ENCODE measurements at regions not wholly inside any gene's neighbourhood (a gene's known extent, or its start where the extent isn't known, plus 50 kb on each side); places are given as distances from the start of the nearest gene placed in this dataset.
"Not testable (repeated sequence)": the region's sequence is repeated elsewhere in the genome, so short reads cannot be mapped to it uniquely, and the experiment has no call there.

DNA sequence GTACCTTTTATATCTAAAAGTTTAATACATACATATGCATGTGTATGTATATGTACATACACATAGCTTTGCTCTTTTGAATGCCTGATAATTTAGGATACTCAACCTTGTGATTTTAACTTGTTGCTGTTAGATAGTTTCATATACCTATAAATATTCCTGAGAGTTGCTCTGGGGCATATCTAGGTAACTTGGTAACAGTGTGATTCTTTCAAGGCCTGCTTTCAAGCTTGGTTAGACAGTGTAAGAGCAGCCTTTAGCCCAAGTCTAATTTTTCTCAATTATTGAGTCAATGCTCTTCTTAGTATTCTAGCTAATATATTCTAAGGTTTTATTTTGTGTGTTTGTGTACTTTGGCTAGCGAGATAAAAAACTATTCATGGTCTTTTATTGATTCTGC is 762.1 kb upstream of the MIR17HG start:
- no peak for DNase-seq (ENCODE audit: low read depth)

GRCh38 chr13:90591260-90591926 is 756.1 kb upstream of the MIR17HG start:
- no peak for DNase-seq (ENCODE audit: low read depth)

DNA sequence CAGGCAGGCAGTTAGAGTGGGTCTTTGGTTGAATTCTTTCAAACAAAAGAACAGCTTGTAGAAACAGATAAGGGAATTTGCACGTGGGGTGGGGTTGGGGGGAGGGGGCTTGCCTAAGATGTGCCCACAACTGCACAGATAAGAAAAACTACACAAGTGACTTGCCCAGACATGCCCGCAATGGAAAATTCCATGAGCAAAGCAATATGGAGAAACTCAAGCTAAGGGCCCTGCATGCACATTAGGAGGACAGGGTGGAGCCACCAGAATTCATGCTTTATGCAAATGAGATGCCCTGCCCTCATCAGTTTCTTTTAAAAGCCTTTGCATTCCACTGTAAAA is 755.6 kb upstream of the MIR17HG start:
- DNase-seq (ENCODE audit: low read depth): no peak

- DNase-seq (ENCODE audit: low read depth): no peak
Observed at GRCh38 chr13:90592943-90593342, 754.5 kb upstream of the MIR17HG start.

- DNase-seq (ENCODE audit: low read depth): peak; percentile 90
Observed at GRCh38 chr13:90594681-90595080, 752.8 kb upstream of the MIR17HG start.

GRCh38 chr13:90605664-90606063 is 741.8 kb upstream of the MIR17HG start:
- no peak for DNase-seq (ENCODE audit: low read depth)

DNA sequence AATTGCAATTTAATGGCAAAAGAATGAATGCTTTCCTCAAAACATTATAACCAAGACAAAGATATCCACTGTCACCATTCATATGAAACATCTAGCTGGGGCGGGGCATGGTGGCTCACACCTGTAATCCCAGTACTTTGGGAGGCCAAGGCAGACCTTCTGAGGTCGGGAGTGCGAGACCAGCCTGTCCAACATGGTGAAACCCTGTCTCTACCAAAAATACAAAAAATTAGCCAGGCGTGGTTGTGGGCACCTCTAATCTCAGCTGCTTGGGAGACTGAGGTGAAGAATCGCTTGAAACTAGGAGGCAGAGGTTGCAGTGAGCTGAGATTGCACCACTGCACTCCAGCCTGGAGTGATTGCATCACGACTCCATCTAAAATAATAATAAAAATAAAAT is 740.6 kb upstream of the MIR17HG start:
- not testable (repeated sequence) for DNase-seq (ENCODE audit: low read depth)

GRCh38 chr13:90612391-90612790 is 735.1 kb upstream of the MIR17HG start:
- no peak for DNase-seq (ENCODE audit: low read depth)

DNA sequence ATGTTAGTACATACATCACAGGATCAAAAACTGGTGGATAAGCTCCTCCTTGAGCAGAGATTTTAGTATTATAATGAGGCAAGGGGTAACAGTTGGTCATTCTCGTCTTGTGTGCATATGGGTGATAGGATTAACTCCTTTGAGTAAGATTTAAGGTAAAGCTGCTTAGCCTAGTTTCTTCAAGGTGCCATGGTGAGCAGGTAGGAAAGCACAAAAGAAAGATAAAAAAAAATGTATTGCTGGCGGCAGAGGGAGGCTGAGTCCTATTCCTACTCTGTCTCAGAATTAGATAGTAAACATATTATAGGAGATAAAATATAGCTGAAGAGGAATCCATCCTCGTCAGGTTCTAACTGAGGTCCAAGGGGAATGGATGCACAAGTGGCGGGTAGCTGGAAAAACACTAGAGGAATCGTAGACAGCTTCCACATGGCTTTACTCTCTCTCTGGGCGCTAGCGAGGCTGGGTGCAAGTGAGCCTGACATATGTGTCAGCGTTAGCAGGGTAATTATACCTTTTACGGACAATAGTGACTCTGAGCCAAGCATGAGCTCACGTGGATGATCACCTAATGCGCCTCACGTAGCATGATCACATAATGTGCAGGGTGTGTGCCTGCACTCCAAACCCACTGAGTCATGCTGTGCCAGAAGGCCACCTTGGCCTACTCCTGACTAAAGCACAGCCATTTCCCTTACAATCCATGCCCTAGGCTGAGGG is 734.3 kb upstream of the MIR17HG start:
- no peak for DNase-seq (ENCODE audit: low read depth)

- DNase-seq (ENCODE audit: low read depth): no peak
Observed at GRCh38 chr13:90615236-90615635, 732.3 kb upstream of the MIR17HG start.

DNA sequence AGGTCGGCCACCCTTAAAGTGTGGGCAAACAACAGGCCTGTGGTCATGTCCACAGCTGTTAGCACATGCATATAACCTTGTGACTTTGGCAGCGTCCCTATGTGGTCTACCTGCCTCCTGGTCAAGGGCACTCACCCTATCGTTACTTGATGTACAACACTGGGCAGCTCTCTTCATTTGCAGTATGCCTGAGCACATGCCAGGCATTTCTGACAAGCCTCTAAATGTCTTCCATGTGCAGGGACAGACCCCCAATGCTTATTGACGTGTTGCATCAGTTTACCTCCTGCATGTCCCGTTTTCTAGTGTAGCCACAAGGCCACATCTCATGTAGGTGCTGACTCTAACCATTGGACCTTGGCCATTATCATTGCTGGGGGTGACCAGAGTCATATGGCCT is 731.7 kb upstream of the MIR17HG start:
- DNase-seq (ENCODE audit: low read depth): no peak

DNA sequence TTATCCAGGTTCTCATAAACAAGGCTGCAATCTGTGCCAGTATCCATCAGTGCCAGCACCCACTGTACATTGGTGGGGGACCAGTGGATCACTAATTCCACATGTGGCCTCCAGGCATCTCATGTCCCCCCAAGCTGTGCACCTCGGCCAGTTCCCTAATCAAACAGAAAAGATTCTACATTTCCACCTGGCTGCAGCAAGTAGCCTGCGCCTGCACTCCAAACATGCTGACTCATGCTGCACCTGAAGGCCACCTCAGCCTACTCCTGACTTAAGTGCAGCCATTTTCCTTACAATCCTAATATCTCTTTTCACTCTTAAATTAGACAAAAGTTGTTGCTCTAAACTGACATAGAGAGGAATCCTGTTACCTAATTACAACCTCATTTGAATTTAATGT is 729.4 kb upstream of the MIR17HG start:
- no peak for DNase-seq (ENCODE audit: low read depth)

DNA sequence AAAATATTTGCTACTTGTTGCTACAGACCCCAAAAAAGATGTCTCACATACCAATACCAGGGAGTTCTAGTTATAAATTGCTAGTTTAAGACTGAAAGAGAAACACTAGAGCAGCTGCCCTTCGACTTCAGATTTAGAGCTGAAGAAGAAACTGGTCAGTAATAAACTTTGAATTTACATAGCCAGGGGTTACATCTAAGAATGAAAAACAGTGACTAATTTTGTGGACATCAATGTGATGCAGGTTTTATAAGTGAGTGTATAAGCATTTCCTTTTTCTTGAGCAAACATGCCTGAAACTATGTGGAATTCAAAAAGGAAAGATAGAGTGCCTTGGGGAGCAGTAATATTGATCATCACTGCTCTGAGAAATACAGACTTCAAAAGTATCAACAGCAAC is 724.9 kb upstream of the MIR17HG start:
- peak; percentile 71 for DNase-seq (ENCODE audit: low read depth)

GRCh38 chr13:90623318-90624011 is 724.0 kb upstream of the MIR17HG start:
- no peak for DNase-seq (ENCODE audit: low read depth)

- DNase-seq (ENCODE audit: low read depth): no peak
Observed at GRCh38 chr13:90627813-90628212, 719.7 kb upstream of the MIR17HG start.

GRCh38 chr13:90628471-90628870 is 719.0 kb upstream of the MIR17HG start:
- DNase-seq (ENCODE audit: low read depth): no peak

DNA sequence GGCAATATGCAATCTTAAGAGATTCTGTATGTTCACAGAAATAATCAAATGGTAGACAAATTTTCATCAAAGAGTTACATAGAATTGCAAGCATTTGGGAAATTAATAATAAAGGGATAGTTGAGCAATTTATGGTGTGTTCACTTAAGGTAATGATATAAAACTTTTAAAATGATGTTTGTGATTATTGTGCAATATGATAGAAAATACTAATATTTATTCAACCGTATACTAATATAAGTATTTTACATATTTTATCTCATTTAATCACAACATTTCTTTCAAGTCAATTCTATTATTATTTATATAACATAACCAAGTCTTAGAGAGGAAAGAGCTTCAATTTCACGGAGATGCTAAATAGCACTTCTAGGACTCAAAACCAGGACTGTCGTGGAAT is 716.8 kb upstream of the MIR17HG start:
- no peak for DNase-seq (ENCODE audit: low read depth)

- DNase-seq (ENCODE audit: low read depth): peak; percentile 2
Observed at GRCh38 chr13:90632184-90632583, 715.3 kb upstream of the MIR17HG start.

DNA sequence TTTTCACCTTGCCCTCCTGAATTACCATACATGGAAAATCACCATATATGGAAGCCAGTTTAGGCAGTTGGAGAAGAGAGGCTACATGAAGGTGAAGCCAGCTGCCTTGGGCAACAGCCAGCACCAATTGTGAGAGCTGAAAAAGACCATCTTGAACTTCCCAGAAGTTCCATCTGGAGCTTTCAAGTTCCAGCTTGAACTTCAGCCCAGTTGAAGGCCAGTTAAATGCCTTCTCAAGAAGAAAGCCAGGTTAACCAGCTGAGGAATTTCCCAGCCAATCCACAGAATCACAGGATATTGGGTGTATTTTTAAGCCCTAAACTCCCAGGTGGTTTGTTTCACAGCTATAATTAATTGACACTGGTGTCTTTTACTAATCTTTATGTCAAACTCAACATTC is 713.6 kb upstream of the MIR17HG start:
- no peak for DNase-seq (ENCODE audit: low read depth)

DNA sequence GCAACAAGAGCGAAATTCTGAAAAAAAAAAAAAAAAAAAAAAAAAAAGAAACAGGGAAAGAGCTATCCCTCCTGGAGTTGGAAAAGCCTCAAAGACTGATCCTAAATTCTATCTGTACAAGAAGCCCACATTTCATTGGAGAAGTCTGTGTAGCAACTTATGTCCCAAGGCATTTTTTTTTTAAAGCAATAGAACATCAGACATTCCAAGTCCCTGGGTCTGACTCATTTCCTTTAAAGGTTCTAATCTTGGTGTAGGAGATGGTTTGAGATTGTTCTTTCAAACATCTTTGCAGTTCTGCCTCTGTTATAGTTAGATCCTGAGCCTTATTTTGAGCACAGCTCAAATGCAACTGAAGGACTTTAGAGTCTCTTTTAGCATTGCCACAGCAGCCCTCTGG is 706.5 kb upstream of the MIR17HG start:
- peak; percentile 74 for DNase-seq (ENCODE audit: low read depth)

DNA sequence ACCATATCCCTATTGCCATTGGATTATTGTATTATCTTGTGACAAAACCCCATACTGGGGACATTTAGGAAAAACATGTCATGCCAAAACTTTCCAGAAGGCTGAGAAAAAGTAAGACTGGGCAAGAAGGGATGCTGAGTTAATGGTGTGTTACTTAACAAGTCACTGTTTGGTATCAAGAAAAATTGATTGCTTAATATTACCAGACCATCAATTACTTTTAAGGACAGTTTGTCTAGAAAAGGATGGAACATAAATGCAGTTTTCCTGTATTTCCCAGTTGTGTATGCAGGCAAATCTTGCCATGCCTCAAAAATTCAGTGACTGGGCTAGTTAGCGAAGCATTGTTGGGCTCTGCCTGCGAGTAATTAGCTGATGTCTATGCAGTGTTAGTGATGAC is 705.6 kb upstream of the MIR17HG start:
- no peak for DNase-seq (ENCODE audit: low read depth)

- no peak for DNase-seq (ENCODE audit: low read depth)
Observed at GRCh38 chr13:90645582-90645981, 701.9 kb upstream of the MIR17HG start.

DNA sequence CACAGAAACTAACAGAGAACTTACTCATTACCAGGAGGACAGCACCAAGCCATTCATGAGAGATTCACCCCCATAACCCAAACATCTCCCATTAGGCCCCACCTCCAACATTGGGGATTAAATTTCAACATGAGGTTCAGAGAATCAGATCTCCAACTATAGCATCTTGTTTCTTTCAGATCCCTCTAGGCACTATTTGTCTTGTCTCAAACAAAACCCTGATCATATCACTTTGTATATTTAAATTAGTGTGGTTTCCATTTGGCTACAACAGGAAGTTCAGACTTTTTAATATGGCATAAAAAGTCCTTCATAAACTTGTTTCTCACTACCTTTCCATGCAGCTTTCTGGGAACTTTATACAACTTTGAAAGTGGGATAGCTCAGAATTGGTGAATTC is 699.0 kb upstream of the MIR17HG start:
- DNase-seq (ENCODE audit: low read depth): no peak

Measured in renal cortical epithelial cell (primary cell).